K562 (cell line): ENCODE measurements at regions not wholly inside any gene's neighbourhood (a gene's known extent, or its start where the extent isn't known, plus 50 kb on each side); places are given as distances from the start of the nearest gene placed in this dataset.
"Not testable (repeated sequence)": the region's sequence is repeated elsewhere in the genome, so short reads cannot be mapped to it uniquely, and the experiment has no call there.

Experiments used
- ATAC-seq: fragments of 200-7000 bp; cut with Tn5 transposase; 3 replicates; pipeline ENCODE4 v1.9.1; 2020; ENCODE audit warnings: moderate library complexity
- BruUV-seq: library from RNA; stranded (reverse); fragments of 400-500 nt; replicated peaks from 2 replicates; lab custom pipeline; 2021; lab: Mats Ljungman, UMichigan
- CTCF ChIA-PET: fragments of 300-600 bp; formaldehyde crosslinking; extraction: SDS; loops from one replicate; lab custom pipeline; 2021; ENCODE audit warnings: low intra/inter-chr PET ratio; lab: Yijun Ruan, JAX
- POLR2A ChIA-PET: fragments of 300-600, 350-650 bp; sonication (Branson Sonifier 250); formaldehyde crosslinking; extraction: SDS; loops from one replicate; lab custom pipeline; 2021; ENCODE audit warnings: antibody characterized with exemption, inconsistent platforms; lab: Yijun Ruan, JAX
- DNase-seq, 4 experiments: peaks; one replicate each; pipeline versions ENCODE4 v3.0.0 to v3.0.0-alpha.2; 2011 to 2018; ENCODE audit warnings: low spot score in 3 of 4, mixed read lengths in 3 of 4; ENCODE audit errors: extremely low read depth in 1 of 4
- FAIRE-seq: peaks from 2 replicates; lab custom pipeline; 2011; peaks lifted over from hg19 to GRCh38; lab: Jason Lieb, UNC
- H2AFZ ChIP-seq: 2 replicates; pipeline ENCODE4 v1.6.0; 2011; ENCODE audit warnings: low read depth, low read length, control low read depth, inconsistent platforms
- H3K27ac ChIP-seq: fragments of 200-600 bp; 3 replicates; pipeline ENCODE4 v1.8.0; 2011; ENCODE audit warnings: low read depth, mild to moderate bottlenecking, control low read depth, inconsistent platforms, low read length, moderate library complexity, mixed read lengths; ENCODE audit errors: extremely low read depth
- H3K27me3 ChIP-seq, 2 experiments: fragments of 300-600 bp in 1 of 2; 2 replicates in 1 of 2; 3 replicates in 1 of 2; pipeline versions ENCODE4 v1.6.0 to v1.8.0; 2011; ENCODE audit warnings: inconsistent platforms in 2 of 2, low read length in 2 of 2, mild to moderate bottlenecking in 1 of 2, mixed read lengths in 1 of 2, moderate library complexity in 1 of 2; ENCODE audit not compliant: control insufficient read depth in 2 of 2, insufficient read depth in 2 of 2
- H3K36me3 ChIP-seq: fragments of 300-600 bp; 3 replicates; pipeline ENCODE4 v1.8.0; 2011; ENCODE audit warnings: mild to moderate bottlenecking, low read length, inconsistent platforms; ENCODE audit not compliant: control insufficient read depth, insufficient read depth
- H3K4me1 ChIP-seq, 2 experiments: fragments of 200-600 bp in 1 of 2; replicated peaks in 1 of 2; 2 replicates in 1 of 2; 3 replicates in 1 of 2; pipeline versions ENCODE4 v1.5.1 to v1.8.0; 2011; ENCODE audit warnings: inconsistent platforms in 2 of 2, low read length in 2 of 2, mild to moderate bottlenecking in 1 of 2, mixed read lengths in 1 of 2, moderate library complexity in 1 of 2; ENCODE audit not compliant: control insufficient read depth in 2 of 2, insufficient read depth in 2 of 2
- H3K4me2 ChIP-seq: 2 replicates; pipeline ENCODE4 v1.6.1; 2011; ENCODE audit warnings: low read length, control low read depth, inconsistent platforms, mixed read lengths; ENCODE audit not compliant: insufficient read depth
- H3K4me3 ChIP-seq: fragments of 200-600 bp; sonication (generic), shearing (Covaris generic); 2 replicates; pipeline ENCODE4 v1.5.1; 2016; ENCODE audit warnings: control low read depth, inconsistent platforms
- H3K79me2 ChIP-seq: fragments of 200-600 bp; 3 replicates; pipeline ENCODE4 v1.8.0; 2011; ENCODE audit warnings: low read length, inconsistent platforms; ENCODE audit not compliant: control insufficient read depth, insufficient read depth
- H3K9ac ChIP-seq, 2 experiments: 2 replicates each; pipeline versions ENCODE4 v1.6.0 to v1.6.1; 2011; ENCODE audit warnings: low read depth in 2 of 2, low read length in 2 of 2, control low read depth in 1 of 2, inconsistent platforms in 1 of 2, mild to moderate bottlenecking in 1 of 2, mixed read lengths in 1 of 2; ENCODE audit not compliant: insufficient read depth in 1 of 2
- H3K9me1 ChIP-seq: one replicate; pipeline ENCODE4 v1.6.0; 2011; ENCODE audit warnings: inconsistent platforms, mild to moderate bottlenecking, low read length, moderate library complexity; ENCODE audit not compliant: control insufficient read depth, insufficient read depth
- H3K9me3 ChIP-seq: replicated peaks from 2 replicates; pipeline ENCODE4 v1.5.1; 2011; ENCODE audit warnings: low read depth, low read length, inconsistent platforms; ENCODE audit not compliant: control insufficient read depth, insufficient read depth
- H4K20me1 ChIP-seq: replicated peaks from 2 replicates; pipeline ENCODE4 v1.6.1; 2011; ENCODE audit warnings: low read length, inconsistent platforms, mixed read lengths; ENCODE audit not compliant: control insufficient read depth, insufficient read depth
- WGBS: fragments of 100-300 bp; shearing (Covaris generic); methylation state at CpG from one replicate; pipeline ENCODE4 v1.1.6; 2016; ENCODE audit warnings: low coverage, mixed read lengths; ENCODE audit not compliant: insufficient coverage; ENCODE audit errors: missing lambda C conversion rate; 5-methylcytosine and 5-hydroxymethylcytosine counted together
- in situ Hi-C: fragments of 300-500 bp; cut with MboI; formaldehyde crosslinking; loops from 4 replicates; pipeline ENCODE4 v1.15.0; 2018; ENCODE audit warnings: inconsistent platforms, mixed read lengths
- intact Hi-C: fragments of 100-400 bp; cut with micrococcal nuclease; formaldehyde crosslinking; loops from 2 replicates; pipeline ENCODE4 v1.14.2; 2022

GRCh38 chr6:26859067-26859770 is 199.7 kb upstream of the ZNF322 start:
- in situ Hi-C loops, POLR2A ChIA-PET: not testable (repeated sequence)
- 59% methylated on average over 2 of the region's 5 CpGs for WGBS

GRCh38 chr6:26859771-26860163 is 200.2 kb upstream of the ZNF322 start:
- intact Hi-C loops, H3K4me1 ChIP-seq, H3K27me3 ChIP-seq, H3K9me1 ChIP-seq, H3K9me3 ChIP-seq, POLR2A ChIA-PET, H3K9ac ChIP-seq, H3K36me3 ChIP-seq, H3K4me2 ChIP-seq, H2AFZ ChIP-seq, H3K4me3 ChIP-seq, FAIRE-seq, H4K20me1 ChIP-seq, BruUV-seq, H3K79me2 ChIP-seq, H3K27ac ChIP-seq, ATAC-seq, in situ Hi-C loops, DNase-seq, CTCF ChIA-PET: not testable (repeated sequence)
- 66% methylated on average over 2 of the region's 2 CpGs for WGBS

More at GRCh38 chr6:26859067-26859770, 199.7 kb upstream of the ZNF322 start:
- intact Hi-C loops, H3K9me3 ChIP-seq, H3K9me1 ChIP-seq, DNase-seq, ATAC-seq, H4K20me1 ChIP-seq, H3K79me2 ChIP-seq, H3K27me3 ChIP-seq, H2AFZ ChIP-seq, H3K9ac ChIP-seq, H3K4me3 ChIP-seq, BruUV-seq, CTCF ChIA-PET, FAIRE-seq, H3K27ac ChIP-seq, H3K4me1 ChIP-seq, H3K36me3 ChIP-seq, H3K4me2 ChIP-seq: not testable (repeated sequence)
